Transverse colon (tissue), 4 donors: ENCODE measurements at regions not wholly inside any gene's neighbourhood (a gene's known extent, or its start where the extent isn't known, plus 50 kb on each side); places are given as distances from the start of the nearest gene placed in this dataset.

Experiments
- DNase-seq: peaks from one replicate; pipeline ENCODE4 v3.0.0-alpha.2; 2019
- H3K27ac ChIP-seq, 4 donors: fragments of 200-600 bp; sonication (generic); 2 replicates each; pipeline ENCODE4 v1.5.1; 2016 to 2018; ENCODE audit warnings: inconsistent platforms in 4 of 4
- H3K27me3 ChIP-seq: fragments of 200-600 bp; sonication (generic); 2 replicates; pipeline ENCODE4 v1.5.1; 2017; ENCODE audit warnings: inconsistent platforms
- H3K36me3 ChIP-seq, 4 donors: fragments of 200-600 bp; sonication (generic); 2 replicates each; pipeline ENCODE4 v1.5.1; 2017 to 2019; ENCODE audit warnings: inconsistent platforms in 4 of 4
- H3K4me1 ChIP-seq, 4 donors: fragments of 200-600 bp; sonication (generic); 2 replicates each; pipeline ENCODE4 v1.5.1; 2017 to 2020; ENCODE audit warnings: inconsistent platforms in 4 of 4
- H3K4me3 ChIP-seq, 4 donors: fragments of 200-600 bp; sonication (generic); 1 replicate in 1 of 4; 2 replicates in 3 of 4; pipeline versions ENCODE4 v1.5.1 to v1.6.1; 2017 to 2019; ENCODE audit warnings: inconsistent platforms in 4 of 4
- H3K9me3 ChIP-seq, 2 donors: fragments of 200-600 bp; sonication (generic); 2 replicates each; pipeline ENCODE4 v1.5.1; 2017 to 2019; ENCODE audit warnings: inconsistent platforms in 2 of 2
- CTCF ChIP-seq, 5 experiments: fragments of 200-600 bp in 3 of 5; fragments of 450-650 bp in 2 of 5; sonication (generic) in 3 of 5; IDR thresholded peaks; 1 replicate in 2 of 5; 2 replicates in 3 of 5; pipeline ENCODE4 v1.5.1; 2016 to 2017; ENCODE audit warnings: antibody characterized with exemption in 5 of 5, inconsistent platforms in 3 of 5, mild to moderate bottlenecking in 2 of 5, moderate library complexity in 1 of 5
- EP300 ChIP-seq: sonication (generic); formaldehyde crosslinking; IDR thresholded peaks from one replicate; pipeline ENCODE4 v1.6.1; 2017; ENCODE audit warnings: antibody characterized with exemption, low read depth
- POLR2A ChIP-seq: fragments of 450-650 bp; IDR thresholded peaks from one replicate; pipeline ENCODE4 v1.6.1; 2016; ENCODE audit warnings: antibody characterized with exemption, mild to moderate bottlenecking, moderate library complexity
- POLR2AphosphoS5 ChIP-seq, 3 donors: sonication (generic); formaldehyde crosslinking; IDR thresholded peaks; one replicate each; pipeline ENCODE4 v1.6.1; 2016; ENCODE audit warnings: antibody characterized with exemption in 3 of 3
- WGBS, 2 donors: methylation state at CpG; one replicate each; pipeline ENCODE4 v1.1.5; 2018; ENCODE audit warnings: low coverage in 1 of 2; 5-methylcytosine and 5-hydroxymethylcytosine counted together
- in situ Hi-C, 4 donors: fragments of 200-750 bp; cut with MboI; loops; one replicate each; pipeline versions ENCODE4 v1.15.0 to v1.15.1; 2017; ENCODE audit warnings: low sequenced_read_pairs in 3 of 4, low pct_ligation_motif_present in 1 of 4, low pct_unique_long_range_greater_than_20kb in 1 of 4
- intact Hi-C: fragments of 100-400 bp; cut with DNase I; formaldehyde crosslinking; loops from one replicate; pipeline ENCODE4 v1.15.1; 2023; ENCODE audit warnings: low total_unique reads

GRCh38 chr1:60861961-60862567, 220.3 kb upstream of the NFIA start:
- no peak for DNase-seq
- Histone ChIP-seq H3K27me3 (no peaks in the 10 kb centered on the region), H3K9me3 (no peaks in the 10 kb centered on the region), H3K27ac (no peak overlapping the region), H3K4me3 (no peak overlapping the region), H3K4me1 (peaks cover 0 to 10% (median 7%) of the 10 kb centered on the region in 4 donors), H3K36me3 (no peaks in the 10 kb centered on the region)
- in situ Hi-C loops: loop anchor here in 1 of 4 donors (25.0 kb wide), 1 partner anchor 175 kb away; no protein-coding TSS in a partner anchor
- 80 to 94% methylated on average over 5 of the region's 5 CpGs for WGBS, 2 donors
- TF ChIP-seq POLR2A: no peak
- no peak for TF ChIP-seq EP300
- no peak for TF ChIP-seq POLR2AphosphoS5 (IDR thresholded peaks at IDR 0.05)
- TF ChIP-seq CTCF (IDR thresholded peaks at IDR 0.05): no peak
- intact Hi-C loops: no loop called here

- H3K27me3 ChIP-seq: no peaks in the 10 kb centered on the region
- in situ Hi-C loops: loop anchor here in 2 of 4 donors (10.0 to 25.0 kb wide), 2 partner anchors 176 to 178 kb away; no protein-coding TSS in a partner anchor
- H3K4me1 ChIP-seq: no peaks in the 10 kb centered on the region
Measured at GRCh38 chr1:60859111-60859510, 223.2 kb upstream of the NFIA start.

GRCh38 chr1:60857851-60858250, 224.5 kb upstream of the NFIA start:
- H3K36me3 ChIP-seq: no peaks in the 10 kb centered on the region
- no peak overlapping the region for H3K4me3 ChIP-seq
- TF ChIP-seq EP300: no peak
- TF ChIP-seq POLR2A: no peak
- TF ChIP-seq POLR2AphosphoS5 (IDR thresholded peaks at IDR 0.05): no peak
- TF ChIP-seq CTCF (IDR thresholded peaks at IDR 0.05): no peak
- no peak for DNase-seq
- in situ Hi-C loops (loop anchor here in 2 of 4 donors (10.0 to 25.0 kb wide), 2 partner anchors 177 to 179 kb away; no protein-coding TSS in a partner anchor), intact Hi-C loops (no loop called here)
- H3K9me3 ChIP-seq: no peaks in the 10 kb centered on the region
- no peaks in the 10 kb centered on the region for H3K27me3 ChIP-seq
- H3K27ac ChIP-seq: no peak overlapping the region
- 87% methylated on average over 2 of the region's 2 CpGs; no CpG with 5 or more reads in 1 of the 2 donors for WGBS, 2 donors
- H3K4me1 ChIP-seq: no peaks in the 10 kb centered on the region

More at GRCh38 chr1:60859111-60859510, 223.2 kb upstream of the NFIA start:
- intact Hi-C loops: no loop called here
- H3K27ac ChIP-seq: no peak overlapping the region
- no peaks in the 10 kb centered on the region for H3K36me3 ChIP-seq
- H3K4me3 ChIP-seq: no peak overlapping the region
- H3K9me3 ChIP-seq: no peaks in the 10 kb centered on the region
- DNase-seq: no peak
- no peak for TF ChIP-seq POLR2AphosphoS5 (IDR thresholded peaks at IDR 0.05)
- no peak for TF ChIP-seq CTCF (IDR thresholded peaks at IDR 0.05)
- no peak for TF ChIP-seq EP300
- TF ChIP-seq POLR2A: no peak
- 61 to 85% methylated on average over 2 of the region's 2 CpGs for WGBS, 2 donors

GRCh38 chr1:60850084-60850483, 232.3 kb upstream of the NFIA start:
- Histone ChIP-seq H3K9me3 (no peaks in the 10 kb centered on the region), H3K36me3 (no peaks in the 10 kb centered on the region), H3K4me3 (no peak overlapping the region), H3K27ac (no peak overlapping the region), H3K27me3 (no peaks in the 10 kb centered on the region), H3K4me1 (no peaks in the 10 kb centered on the region)
- in situ Hi-C loops (loop anchor here in 2 of 4 donors (10.0 to 25.0 kb wide), 2 partner anchors 185 to 187 kb away; no protein-coding TSS in a partner anchor), intact Hi-C loops (no loop called here)
- no peak for DNase-seq
- TF ChIP-seq POLR2A: no peak
- no peak for TF ChIP-seq EP300
- no peak for TF ChIP-seq POLR2AphosphoS5 (IDR thresholded peaks at IDR 0.05)
- TF ChIP-seq CTCF (IDR thresholded peaks at IDR 0.05): no peak
- 96 to 100% methylated on average over 1 of the region's 1 CpG for WGBS, 2 donors
